Activated naive CD8-positive, alpha-beta T cell treated with anti-CD3 and anti-CD28 coated beads, Interleukin-2, amount 10 ng/mL, durations not matched to agents 7 days and 5 days (primary cell): ENCODE measurements at regions not wholly inside any gene's neighbourhood (a gene's known extent, or its start where the extent isn't known, plus 50 kb on each side); places are given as distances from the start of the nearest gene placed in this dataset.
"Not testable (repeated sequence)": the region's sequence is repeated elsewhere in the genome, so short reads cannot be mapped to it uniquely, and the experiment has no call there.

Experiments
- ATAC-seq: fragments of 150-1000 bp; cut with Tn5 transposase; one replicate; pipeline ENCODE4 v1.10.0; 2021; ENCODE audit warnings: low read depth, moderate library complexity
- POLR2A ChIA-PET: fragments of 350-600 bp; sonication (Branson Sonifier 250); formaldehyde crosslinking; loops from one replicate; lab custom pipeline; 2021; ENCODE audit warnings: antibody characterized with exemption; lab: Charles Lee
- DNase-seq: peaks from one replicate; pipeline ENCODE4 v3.0.0; 2021
- H3K27ac Mint-ChIP-seq: one replicate; pipeline ENCODE4 v1.8.0; 2022; ENCODE audit warnings: mild to moderate bottlenecking, mixed read lengths
- H3K27me3 Mint-ChIP-seq: one replicate; pipeline ENCODE4 v1.8.0; 2022; ENCODE audit warnings: mild to moderate bottlenecking, moderate library complexity, mixed read lengths
- H3K36me3 Mint-ChIP-seq: one replicate; pipeline ENCODE4 v1.8.0; 2021; ENCODE audit warnings: mild to moderate bottlenecking, mixed read lengths
- H3K4me1 Mint-ChIP-seq: one replicate; pipeline ENCODE4 v1.8.0; 2021; ENCODE audit warnings: mixed read lengths
- H3K4me3 Mint-ChIP-seq: one replicate; pipeline ENCODE4 v1.8.0; 2022; ENCODE audit warnings: mild to moderate bottlenecking, moderate library complexity, mixed read lengths
- H3K9me3 Mint-ChIP-seq: one replicate; pipeline ENCODE4 v1.8.0; 2021; ENCODE audit warnings: mixed read lengths

- no peaks in the 10 kb centered on the region for H3K36me3 Mint-ChIP-seq
- no peaks in the 10 kb centered on the region for H3K4me1 Mint-ChIP-seq
- H3K27me3 Mint-ChIP-seq = peaks cover 1% of the 10 kb centered on the region
- H3K9me3 Mint-ChIP-seq = peaks cover 9% of the 10 kb centered on the region
- POLR2A ChIA-PET = no interaction called here
- H3K27ac Mint-ChIP-seq = no peak overlapping the region
- no peak for ATAC-seq
- no peak overlapping the region for H3K4me3 Mint-ChIP-seq
- DNase-seq = no peak
Observed at GRCh38 chr11:60592601-60593000, 77.4 kb downstream of the MS4A13 start.

GRCh38 chr11:60594998-60595642 lies 79.9 kb downstream of the MS4A13 start:
- H3K4me1 Mint-ChIP-seq = no peaks in the 10 kb centered on the region
- H3K27ac Mint-ChIP-seq = no peak overlapping the region
- no peak overlapping the region for H3K4me3 Mint-ChIP-seq
- POLR2A ChIA-PET = no interaction called here
- H3K9me3 Mint-ChIP-seq = peaks cover 9% of the 10 kb centered on the region
- ATAC-seq = no peak
- H3K36me3 Mint-ChIP-seq = no peaks in the 10 kb centered on the region
- no peak for DNase-seq
- no peaks in the 10 kb centered on the region for H3K27me3 Mint-ChIP-seq

GRCh38 chr11:60607483-60607882 lies 91.9 kb upstream of the MS4A8 start:
- Mint-ChIP-seq H3K4me1 (peaks cover 5% of the 10 kb centered on the region), H3K27ac (no peak overlapping the region), H3K36me3 (no peaks in the 10 kb centered on the region), H3K9me3 (no peaks in the 10 kb centered on the region), H3K27me3 (peaks cover 14% of the 10 kb centered on the region), H3K4me3 (no peak overlapping the region)
- POLR2A ChIA-PET = no interaction called here
- ATAC-seq = no peak
- no peak for DNase-seq

GRCh38 chr11:60609632-60610031 lies 89.8 kb upstream of the MS4A8 start:
- Mint-ChIP-seq H3K4me3 (no peak overlapping the region), H3K27me3 (peaks cover 24% of the 10 kb centered on the region), H3K4me1 (peaks cover 5% of the 10 kb centered on the region), H3K27ac (no peak overlapping the region), H3K36me3 (no peaks in the 10 kb centered on the region), H3K9me3 (no peaks in the 10 kb centered on the region)
- ATAC-seq (no peak), DNase-seq (no peak)
- POLR2A ChIA-PET = interaction anchor here (0.7 kb wide), 1 partner anchor 33 kb away, joined by 4 read pairs; no protein-coding TSS in a partner anchor

- Mint-ChIP-seq H3K4me1 (peaks cover 5% of the 10 kb centered on the region), H3K27ac (no peak overlapping the region), H3K27me3 (peaks cover 24% of the 10 kb centered on the region), H3K4me3 (no peak overlapping the region), H3K36me3 (no peaks in the 10 kb centered on the region), H3K9me3 (no peaks in the 10 kb centered on the region)
- ATAC-seq (no peak), DNase-seq (no peak)
- POLR2A ChIA-PET = no interaction called here
Observed at GRCh38 chr11:60610702-60611101, 88.7 kb upstream of the MS4A8 start.

- Mint-ChIP-seq H3K9me3 (no peaks in the 10 kb centered on the region), H3K27ac (no peak overlapping the region), H3K4me1 (peaks cover 1% of the 10 kb centered on the region), H3K27me3 (peaks cover 18% of the 10 kb centered on the region), H3K36me3 (no peaks in the 10 kb centered on the region), H3K4me3 (no peak overlapping the region)
- DNase-seq = no peak
- ATAC-seq = no peak
- POLR2A ChIA-PET = no interaction called here
Observed at GRCh38 chr11:60615497-60615896, 83.9 kb upstream of the MS4A8 start.

- DNase-seq, H3K4me3 Mint-ChIP-seq, H3K36me3 Mint-ChIP-seq, H3K27ac Mint-ChIP-seq, H3K27me3 Mint-ChIP-seq, ATAC-seq, H3K4me1 Mint-ChIP-seq, POLR2A ChIA-PET, H3K9me3 Mint-ChIP-seq: not testable (repeated sequence)
Observed at GRCh38 chr11:60621940-60622339, 77.5 kb upstream of the MS4A8 start.

GRCh38 chr11:60622776-60623175 lies 76.6 kb upstream of the MS4A8 start:
- H3K27ac Mint-ChIP-seq, H3K27me3 Mint-ChIP-seq, POLR2A ChIA-PET, DNase-seq, ATAC-seq, H3K4me3 Mint-ChIP-seq, H3K9me3 Mint-ChIP-seq, H3K4me1 Mint-ChIP-seq, H3K36me3 Mint-ChIP-seq: not testable (repeated sequence)

DNA sequence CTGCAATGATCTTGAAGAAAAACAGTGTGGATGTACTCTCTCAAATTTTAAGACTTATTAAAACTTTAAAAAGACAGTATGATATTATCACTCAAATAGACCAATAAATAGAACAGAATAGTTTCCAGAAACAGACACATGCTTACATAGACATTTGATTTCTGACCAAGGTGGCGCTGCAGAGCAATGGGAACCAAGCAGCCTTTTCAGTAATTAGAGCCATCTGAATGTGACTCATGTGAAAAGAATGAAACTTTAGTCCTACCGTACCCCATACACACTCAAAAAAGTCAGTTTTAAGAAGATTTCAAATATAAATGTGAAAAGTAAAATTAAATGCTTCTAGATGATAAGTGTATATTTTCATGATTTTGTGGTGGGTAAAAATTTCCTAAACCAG lies 74.2 kb upstream of the MS4A8 start:
- no peak for ATAC-seq
- H3K27me3 Mint-ChIP-seq = peaks cover 13% of the 10 kb centered on the region
- H3K36me3 Mint-ChIP-seq = no peaks in the 10 kb centered on the region
- no peak overlapping the region for H3K4me3 Mint-ChIP-seq
- DNase-seq = no peak
- no peaks in the 10 kb centered on the region for H3K4me1 Mint-ChIP-seq
- peaks cover 3% of the 10 kb centered on the region for H3K9me3 Mint-ChIP-seq
- POLR2A ChIA-PET = no interaction called here
- H3K27ac Mint-ChIP-seq = no peak overlapping the region

DNA sequence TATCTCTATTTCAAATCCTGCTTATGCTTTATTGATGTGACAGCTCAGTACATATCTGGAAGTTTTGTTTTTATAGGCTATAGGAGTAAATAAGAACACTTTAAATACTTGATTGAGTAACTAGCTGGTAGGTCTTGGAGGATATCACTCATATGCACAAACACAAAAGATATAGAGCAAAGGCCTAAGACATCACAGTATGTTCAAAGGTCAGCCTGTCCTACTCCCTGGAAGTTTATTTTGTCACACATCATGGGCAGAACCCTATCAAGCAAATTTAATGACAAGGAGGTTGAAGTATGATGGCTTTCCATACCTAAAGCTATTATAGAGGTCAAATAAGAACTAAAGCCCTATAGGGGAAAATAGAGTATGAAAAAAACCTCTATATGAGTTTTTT lies 70.0 kb upstream of the MS4A8 start:
- no peaks in the 10 kb centered on the region for H3K36me3 Mint-ChIP-seq
- ATAC-seq = no peak
- H3K4me3 Mint-ChIP-seq = no peak overlapping the region
- peaks cover 7% of the 10 kb centered on the region for H3K4me1 Mint-ChIP-seq
- no peak for DNase-seq
- H3K9me3 Mint-ChIP-seq = no peaks in the 10 kb centered on the region
- H3K27me3 Mint-ChIP-seq = peaks cover 17% of the 10 kb centered on the region
- POLR2A ChIA-PET = no interaction called here
- no peak overlapping the region for H3K27ac Mint-ChIP-seq

DNA sequence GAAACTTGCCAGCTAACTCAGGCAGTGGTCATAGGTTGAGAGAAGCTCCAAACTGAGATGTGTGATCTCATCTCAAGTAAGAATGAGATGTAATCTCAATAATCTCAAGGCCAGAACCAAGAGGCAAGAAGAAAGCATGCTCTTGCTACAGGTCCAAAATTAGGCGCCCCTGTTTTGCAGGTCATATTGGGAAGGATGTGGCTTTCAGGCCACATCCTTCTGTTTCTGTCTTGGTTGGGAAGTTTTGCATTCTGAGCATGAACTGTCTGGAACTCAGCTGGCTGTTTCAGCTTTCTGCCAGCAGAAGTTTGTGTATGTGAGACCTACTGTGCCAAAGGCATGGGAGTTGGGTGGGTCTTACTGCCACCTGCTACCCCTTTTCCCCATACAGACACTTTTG lies 67.5 kb upstream of the MS4A8 start:
- peaks cover 7% of the 10 kb centered on the region for H3K4me1 Mint-ChIP-seq
- peaks cover 25% of the 10 kb centered on the region for H3K27me3 Mint-ChIP-seq
- peaks cover 2% of the 10 kb centered on the region for H3K9me3 Mint-ChIP-seq
- no peaks in the 10 kb centered on the region for H3K36me3 Mint-ChIP-seq
- H3K27ac Mint-ChIP-seq = no peak overlapping the region
- POLR2A ChIA-PET = no interaction called here
- no peak overlapping the region for H3K4me3 Mint-ChIP-seq
- DNase-seq = no peak
- no peak for ATAC-seq

GRCh38 chr11:60633645-60634044 lies 65.8 kb upstream of the MS4A8 start:
- H3K27me3 Mint-ChIP-seq = peaks cover 19% of the 10 kb centered on the region

DNA sequence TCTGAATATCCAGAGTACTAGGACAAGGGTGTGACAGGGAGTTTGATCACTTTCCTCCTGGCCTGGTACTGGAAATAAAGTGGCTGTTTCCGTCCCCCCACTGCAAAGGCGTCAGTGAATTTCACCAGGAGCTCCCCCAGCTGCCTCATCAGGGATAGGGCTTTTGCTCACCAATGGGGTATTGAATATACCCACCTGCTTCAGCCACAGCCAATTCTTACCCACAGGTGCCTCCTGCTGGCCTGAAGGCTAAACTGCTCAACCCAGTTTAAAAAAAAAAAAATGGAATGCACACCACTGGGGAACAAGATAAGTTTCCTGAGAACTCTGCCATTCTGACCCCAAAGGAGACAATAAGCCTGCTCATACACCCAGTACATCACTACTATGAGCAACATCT lies 65.3 kb upstream of the MS4A8 start:
- ATAC-seq = no peak
- no peak overlapping the region for H3K4me3 Mint-ChIP-seq

More at GRCh38 chr11:60633645-60634044, 65.8 kb upstream of the MS4A8 start:
- no peak for ATAC-seq
- POLR2A ChIA-PET = no interaction called here
- Mint-ChIP-seq H3K4me3 (no peak overlapping the region), H3K36me3 (no peaks in the 10 kb centered on the region), H3K27ac (no peak overlapping the region), H3K4me1 (peaks cover 7% of the 10 kb centered on the region), H3K9me3 (peaks cover 2% of the 10 kb centered on the region)
- DNase-seq = no peak

GRCh38 chr11:60641940-60642339 lies 57.5 kb upstream of the MS4A8 start:
- H3K9me3 Mint-ChIP-seq = no peaks in the 10 kb centered on the region
- no peak overlapping the region for H3K27ac Mint-ChIP-seq
- no peaks in the 10 kb centered on the region for H3K36me3 Mint-ChIP-seq
- no peaks in the 10 kb centered on the region for H3K4me1 Mint-ChIP-seq
- DNase-seq (no peak), ATAC-seq (no peak)
- no peak overlapping the region for H3K4me3 Mint-ChIP-seq
- POLR2A ChIA-PET = no interaction called here
- H3K27me3 Mint-ChIP-seq = peaks cover 5% of the 10 kb centered on the region

More for the DNA sequence above, 65.3 kb upstream of the MS4A8 start:
- Mint-ChIP-seq H3K27me3 (peaks cover 22% of the 10 kb centered on the region), H3K4me1 (peaks cover 7% of the 10 kb centered on the region), H3K36me3 (no peaks in the 10 kb centered on the region), H3K9me3 (peaks cover 2% of the 10 kb centered on the region), H3K27ac (no peak overlapping the region)
- DNase-seq = no peak
- POLR2A ChIA-PET = no interaction called here
